Spleen (tissue), 11 donors: ENCODE measurements at regions not wholly inside any gene's neighbourhood (a gene's known extent, or its start where the extent isn't known, plus 50 kb on each side); places are given as distances from the start of the nearest gene placed in this dataset.
A peak's percentile ranks its signal among the peaks of the same experiment; 100 is the strongest.
"Not testable (repeated sequence)": the region's sequence is repeated elsewhere in the genome, so short reads cannot be mapped to it uniquely, and the experiment has no call there.

Source experiments
- DNase-seq: peaks from one replicate; pipeline ENCODE4 v3.0.0-alpha.2; 2020
- H3K27ac ChIP-seq, 8 donors: fragments of 200-600 bp; sonication (generic) in 7 of 8; 1 replicate in 4 of 8; 2 replicates in 4 of 8; pipeline versions ENCODE4 v1.5.0 to v1.8.0; 2016 to 2021; ENCODE audit warnings: inconsistent platforms in 4 of 8, mild to moderate bottlenecking in 4 of 8, moderate library complexity in 1 of 8
- H3K27me3 ChIP-seq, 7 donors: fragments of 200-600 bp; sonication (generic) in 6 of 7; replicated peaks in 1 of 7; 1 replicate in 4 of 7; 2 replicates in 3 of 7; pipeline versions ENCODE4 v1.5.0 to v1.8.0; 2016 to 2021; ENCODE audit warnings: inconsistent platforms in 3 of 7, mild to moderate bottlenecking in 1 of 7
- H3K36me3 ChIP-seq, 6 donors: fragments of 200-600 bp; sonication (generic) in 5 of 6; 1 replicate in 4 of 6; 2 replicates in 2 of 6; pipeline versions ENCODE4 v1.5.0 to v1.8.0; 2016 to 2021; ENCODE audit warnings: inconsistent platforms in 2 of 6
- H3K4me1 ChIP-seq, 6 donors: fragments of 200-600 bp; sonication (generic) in 5 of 6; 1 replicate in 3 of 6; 2 replicates in 3 of 6; pipeline versions ENCODE4 v1.5.0 to v1.8.0; 2016 to 2021; ENCODE audit warnings: inconsistent platforms in 3 of 6
- H3K4me3 ChIP-seq, 8 donors: fragments of 200-600 bp; sonication (generic) in 7 of 8; 1 replicate in 4 of 8; 2 replicates in 4 of 8; pipeline versions ENCODE4 v1.5.0 to v1.8.0; 2016 to 2021; ENCODE audit warnings: inconsistent platforms in 4 of 8, mild to moderate bottlenecking in 4 of 8, moderate library complexity in 2 of 8
- H3K9me3 ChIP-seq, 8 donors: fragments of 200-600 bp; sonication (generic) in 7 of 8; 1 replicate in 4 of 8; 2 replicates in 4 of 8; pipeline versions ENCODE4 v1.5.0 to v1.8.0; 2016 to 2021; ENCODE audit warnings: inconsistent platforms in 4 of 8
- POLR2A ChIP-seq, 3 donors: fragments of 450-650 bp; IDR thresholded peaks; one replicate each; pipeline ENCODE4 v1.5.1; 2017; ENCODE audit warnings: antibody characterized with exemption in 3 of 3, mild to moderate bottlenecking in 1 of 3
- POLR2AphosphoS5 ChIP-seq, 3 donors: sonication (generic); formaldehyde crosslinking; IDR thresholded peaks; one replicate each; pipeline ENCODE4 v1.5.1; 2017; ENCODE audit warnings: antibody characterized with exemption in 3 of 3
- WGBS, 5 donors: extraction: QIAGEN DNeasy Blood & Tissue Kit in 3 of 5; methylation state at CpG; one replicate each; pipeline versions ENCODE4 v1.1.5 to v1.1.7; 2013 to 2018; 5-methylcytosine and 5-hydroxymethylcytosine counted together
- intact Hi-C: fragments of 100-400 bp; cut with DNase I; formaldehyde crosslinking; loops from one replicate; pipeline ENCODE4 v1.15.0; 2023; ENCODE audit warnings: low total_unique reads
- donor health status: healthy with polysubstance abuse.
- donor health status: DM: no; HTN: no; CAD: no; lungs with moderate emphysema.
- donor health status: DM: no; HTN: no; CAD: no.
- donor health status: Bipolar disorder and iron deficiency.
- donor health status: healthy.
- donor health status: DM: no; HTN: no; CAD: no.
- donor health status: DM: yes; HTN: yes; CAD: no.

DNA sequence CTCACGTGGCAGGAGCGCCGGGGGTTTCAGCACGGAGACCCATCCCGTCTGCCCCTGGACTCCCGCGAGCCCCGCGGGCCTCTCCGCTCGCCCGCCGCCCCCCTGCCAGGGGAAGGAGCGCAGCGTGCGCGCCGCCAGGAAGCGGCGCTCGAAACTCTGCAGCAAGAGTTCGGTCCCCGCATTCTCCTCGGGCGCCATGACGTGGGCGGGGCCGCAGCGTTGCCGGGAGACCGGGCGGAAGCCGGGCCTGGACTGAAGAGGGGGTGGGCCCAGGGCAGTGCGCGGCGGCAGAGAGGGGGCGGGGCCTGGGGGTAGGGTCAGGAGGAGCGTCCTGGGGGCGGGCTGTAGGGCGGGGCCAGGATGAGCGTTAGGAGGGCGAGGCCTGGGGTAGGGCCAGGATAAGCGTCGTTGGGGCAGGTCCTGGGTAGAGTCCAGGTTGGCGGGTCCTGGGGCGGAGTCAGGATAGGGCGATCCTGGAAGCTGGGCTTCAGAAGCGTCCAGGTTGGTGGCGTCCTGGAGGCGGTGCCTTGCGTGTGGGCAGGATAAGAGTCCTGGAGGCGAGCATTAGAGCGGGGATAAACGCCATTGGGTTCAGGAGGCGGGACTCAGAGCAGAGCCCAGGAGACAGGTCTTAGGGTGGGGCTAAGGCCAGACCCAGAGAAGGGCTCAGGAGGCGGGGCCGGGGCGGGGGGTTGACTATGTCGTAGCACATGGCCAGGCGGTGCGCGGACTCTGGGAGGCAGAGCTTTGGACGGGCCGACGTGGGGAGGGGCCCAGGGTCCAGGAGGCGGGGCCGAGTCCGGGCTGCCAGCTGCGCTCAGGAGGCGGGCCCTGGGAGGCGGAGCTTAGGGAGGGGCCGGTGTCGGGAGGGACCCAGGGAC is 229.0 kb upstream of the FRG2C start:
- H3K27me3 ChIP-seq, intact Hi-C loops, H3K9me3 ChIP-seq: not testable (repeated sequence)
- WGBS, 5 donors, result 0 to 1% (median 1%) methylated on average over 40 to 73 of the region's 73 CpGs
- DNase-seq, result peak; percentile 97
- TF ChIP-seq POLR2AphosphoS5 (IDR thresholded peaks at IDR 0.05) (peak; percentile 67 to 81 (median 81)), POLR2A (IDR thresholded peaks at IDR 0.05) (peak in 1 of 3 donors; percentile 46)
- H3K4me1 ChIP-seq, result peaks cover 0 to 48% (median 29%) of the 10 kb centered on the region in 6 donors
- peaks cover 0 to 24% (median 5%) of the 10 kb centered on the region in 6 donors for H3K36me3 ChIP-seq
- peak overlapping the region; percentile 75 to 96 (median 91) for H3K27ac ChIP-seq
- H3K4me3 ChIP-seq, result peak overlapping the region; percentile 53 to 98 (median 84)

DNA sequence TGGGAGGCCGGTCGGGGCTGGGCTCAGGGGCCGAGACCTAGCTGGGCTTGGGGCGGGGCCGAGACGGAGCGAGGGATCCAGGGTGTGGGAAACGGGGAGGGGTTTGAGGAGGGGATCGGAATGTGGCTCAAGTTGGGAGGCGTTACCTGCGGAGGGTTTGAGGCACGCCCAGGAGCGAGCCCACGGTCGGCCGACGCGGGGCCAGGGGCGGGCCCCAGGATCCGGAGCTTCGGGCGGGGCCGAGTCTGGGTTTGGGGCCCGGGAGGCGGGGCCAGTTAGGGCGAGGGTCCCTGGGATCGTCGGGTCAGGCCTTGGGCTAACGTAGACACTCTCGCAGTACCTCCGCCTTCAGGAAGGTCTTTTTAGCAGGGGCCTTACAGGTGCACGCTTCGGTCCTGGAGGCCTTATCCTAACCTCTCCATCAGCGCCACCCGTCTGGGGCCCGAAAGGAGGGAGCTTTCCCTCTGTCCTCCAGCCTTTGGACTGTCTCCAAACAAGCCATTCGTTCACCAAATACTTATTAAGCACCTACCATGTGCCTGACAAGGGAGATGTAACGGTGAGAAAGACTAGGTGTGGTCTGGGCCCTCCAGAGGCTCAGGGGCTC is 228.2 kb upstream of the FRG2C start:
- Histone ChIP-seq H3K36me3 (peaks cover 0 to 16% (median 4%) of the 10 kb centered on the region in 6 donors), H3K4me3 (peak overlapping the region; percentile 47 to 98 (median 84)), H3K27ac (peak overlapping the region; percentile 75 to 96 (median 91)), H3K4me1 (peaks cover 0 to 47% (median 29%) of the 10 kb centered on the region in 6 donors)
- DNase-seq, H3K27me3 ChIP-seq, intact Hi-C loops, H3K9me3 ChIP-seq: not testable (repeated sequence)
- WGBS, 5 donors, result 1 to 2% (median 2%) methylated on average over 20 to 38 of the region's 38 CpGs

DNA sequence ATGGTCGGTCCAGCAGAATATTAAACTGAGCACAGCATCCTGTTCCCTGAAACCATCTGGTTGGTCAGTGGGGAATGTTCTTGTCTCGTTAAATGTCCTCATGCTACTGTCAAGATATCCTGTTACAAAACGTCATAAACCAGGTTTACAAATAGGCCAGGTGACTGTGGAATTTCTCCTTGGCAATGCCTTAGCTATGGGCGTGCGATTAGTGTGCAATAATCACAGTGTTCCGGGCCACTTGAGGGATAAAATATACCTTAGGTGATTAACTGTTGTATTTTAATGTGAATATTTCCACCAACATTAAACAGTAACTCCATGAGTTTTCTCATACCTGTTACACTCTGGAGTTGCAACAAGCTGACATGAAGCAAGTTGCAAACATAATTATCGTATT is 223.1 kb upstream of the FRG2C start:
- DNase-seq, H3K36me3 ChIP-seq, H3K4me3 ChIP-seq, H3K9me3 ChIP-seq, intact Hi-C loops, H3K4me1 ChIP-seq, H3K27ac ChIP-seq, H3K27me3 ChIP-seq: not testable (repeated sequence)
- WGBS, 5 donors, result 85 to 91% (median 89%) methylated on average over 7 of the region's 7 CpGs

DNA sequence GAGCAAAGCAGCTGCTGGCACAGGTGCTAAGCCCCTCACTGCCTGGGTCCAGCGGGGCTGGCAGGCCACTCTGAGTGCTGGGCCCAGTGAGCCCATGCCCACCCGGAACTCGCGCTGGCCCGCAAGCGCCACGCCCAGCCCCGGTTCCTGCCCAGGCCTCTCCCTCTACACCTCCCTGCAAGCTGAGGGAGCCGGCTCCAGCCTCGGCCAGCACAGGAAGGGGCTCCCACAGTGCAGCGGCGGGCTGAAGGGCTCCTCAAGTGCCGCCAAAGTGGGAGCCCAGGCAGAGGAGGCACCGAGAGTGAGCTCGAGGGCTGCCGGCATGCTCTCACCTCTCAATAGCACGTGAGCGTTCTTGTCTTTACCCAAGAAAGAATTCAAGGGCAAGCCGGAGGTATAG is 219.5 kb upstream of the FRG2C start:
- intact Hi-C loops, H3K4me3 ChIP-seq, H3K27ac ChIP-seq, H3K9me3 ChIP-seq, H3K27me3 ChIP-seq, H3K4me1 ChIP-seq, DNase-seq: not testable (repeated sequence)
- H3K36me3 ChIP-seq, result peaks cover 0 to 16% (median 0%) of the 10 kb centered on the region in 6 donors
- WGBS, 5 donors, result 88 to 95% (median 92%) methylated on average over 11 to 19 of the region's 19 CpGs

DNA sequence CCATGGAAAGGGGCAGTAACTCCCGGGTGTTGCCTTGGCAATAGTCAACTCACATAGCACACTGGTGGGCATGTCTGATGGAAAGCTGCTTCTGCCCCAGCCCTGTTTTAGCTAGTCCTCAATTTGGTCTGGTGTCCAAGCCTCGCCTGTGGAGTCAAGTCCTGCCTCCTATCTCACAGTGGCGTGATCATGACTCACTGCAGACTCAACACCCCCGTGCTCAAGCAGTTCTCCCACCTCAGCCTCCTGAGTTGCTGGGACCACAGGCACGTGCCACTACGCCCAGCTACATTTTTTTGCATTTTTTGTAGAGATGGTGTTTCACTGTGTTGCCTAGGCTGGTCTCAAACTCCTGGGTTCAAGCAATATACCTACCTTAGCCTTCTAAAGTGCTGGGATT is 218.9 kb upstream of the FRG2C start:
- intact Hi-C loops, H3K9me3 ChIP-seq: not testable (repeated sequence)

DNA sequence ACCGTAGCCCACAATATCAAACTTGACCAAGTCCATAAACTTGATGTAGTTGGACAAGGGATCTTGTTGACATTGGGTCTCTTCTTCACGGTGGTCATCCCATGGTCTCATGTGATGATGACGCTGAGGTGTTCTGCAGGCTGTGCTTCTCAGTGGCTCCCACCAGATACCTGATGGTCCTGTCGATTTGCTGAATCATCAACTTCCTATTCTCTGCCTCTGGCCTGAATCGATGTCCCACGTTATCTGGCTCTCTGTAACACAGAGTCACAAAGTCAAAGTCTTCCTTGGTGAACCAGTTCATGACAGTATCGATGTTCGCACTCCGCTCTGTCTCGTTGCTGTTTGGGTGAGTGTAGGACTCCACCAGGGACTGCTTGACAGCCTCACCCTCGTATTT is 217.2 kb upstream of the FRG2C start:
- intact Hi-C loops, H3K9me3 ChIP-seq, H3K27ac ChIP-seq, H3K27me3 ChIP-seq, H3K4me3 ChIP-seq, DNase-seq, H3K4me1 ChIP-seq: not testable (repeated sequence)
- H3K36me3 ChIP-seq, result peaks cover 0 to 16% (median 0%) of the 10 kb centered on the region in 6 donors
- 90 to 95% (median 93%) methylated on average over 10 to 11 of the region's 11 CpGs for WGBS, 5 donors

More for the DNA sequence above, 218.9 kb upstream of the FRG2C start:
- H3K27me3 ChIP-seq, H3K4me3 ChIP-seq, H3K27ac ChIP-seq, H3K4me1 ChIP-seq, DNase-seq: not testable (repeated sequence)
- peaks cover 0 to 16% (median 0%) of the 10 kb centered on the region in 6 donors for H3K36me3 ChIP-seq
- WGBS, 5 donors, result 76 to 93% (median 87%) methylated on average over 6 of the region's 6 CpGs

DNA sequence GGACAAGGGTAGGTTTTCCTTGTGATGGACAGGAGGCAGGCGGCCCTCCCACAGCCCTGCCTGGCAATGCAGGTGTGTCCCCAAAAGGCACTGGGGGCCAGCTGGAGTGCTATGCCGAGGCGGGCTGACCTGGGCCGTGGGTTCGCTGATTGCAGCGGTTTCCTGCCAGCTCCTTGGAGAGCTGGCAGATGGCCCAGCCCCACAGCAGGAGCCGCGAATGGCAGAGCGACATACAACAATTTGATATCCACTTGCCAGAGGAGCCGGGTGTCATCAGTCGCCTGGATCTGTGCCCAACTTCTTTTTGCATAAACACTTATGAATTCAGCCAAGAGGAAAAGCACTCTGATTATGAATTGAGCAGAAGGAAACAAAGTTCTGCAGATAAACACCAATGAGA is 210.8 kb upstream of the FRG2C start:
- H3K9me3 ChIP-seq, H3K36me3 ChIP-seq, H3K27me3 ChIP-seq, intact Hi-C loops, DNase-seq, H3K4me3 ChIP-seq: not testable (repeated sequence)
- WGBS, 5 donors, result 47 to 63% (median 58%) methylated on average over 11 of the region's 11 CpGs
- Histone ChIP-seq H3K27ac (peak overlapping the region in 2 of 8 donors; percentile 7 to 27), H3K4me1 (peaks cover 0 to 13% (median 0%) of the 10 kb centered on the region in 6 donors)

DNA sequence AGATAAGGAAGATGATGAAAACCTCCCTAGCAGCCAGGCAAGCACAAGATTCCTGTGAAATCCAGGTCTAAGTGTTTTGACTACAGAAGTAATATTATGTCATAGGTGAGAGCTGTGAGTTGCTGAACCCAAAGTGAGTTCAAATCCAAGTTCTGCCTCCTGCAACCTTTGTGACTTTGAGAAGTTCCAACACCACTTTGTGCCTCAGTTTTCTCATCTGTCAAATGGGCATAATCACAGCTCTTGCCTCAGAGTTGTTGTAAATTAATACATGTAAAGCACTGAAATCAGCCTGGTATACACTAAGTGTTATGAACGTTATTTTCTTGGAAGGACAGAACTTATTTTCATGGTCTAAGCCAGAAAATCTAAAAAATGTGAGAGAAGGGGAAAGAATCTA is 210.3 kb upstream of the FRG2C start:
- intact Hi-C loops, H3K36me3 ChIP-seq, H3K27ac ChIP-seq, H3K27me3 ChIP-seq, H3K4me3 ChIP-seq, H3K9me3 ChIP-seq, DNase-seq: not testable (repeated sequence)
- 47 to 81% (median 67%) methylated on average over 1 of the region's 1 CpG for WGBS, 5 donors
- peaks cover 0 to 13% (median 0%) of the 10 kb centered on the region in 6 donors for H3K4me1 ChIP-seq

DNA sequence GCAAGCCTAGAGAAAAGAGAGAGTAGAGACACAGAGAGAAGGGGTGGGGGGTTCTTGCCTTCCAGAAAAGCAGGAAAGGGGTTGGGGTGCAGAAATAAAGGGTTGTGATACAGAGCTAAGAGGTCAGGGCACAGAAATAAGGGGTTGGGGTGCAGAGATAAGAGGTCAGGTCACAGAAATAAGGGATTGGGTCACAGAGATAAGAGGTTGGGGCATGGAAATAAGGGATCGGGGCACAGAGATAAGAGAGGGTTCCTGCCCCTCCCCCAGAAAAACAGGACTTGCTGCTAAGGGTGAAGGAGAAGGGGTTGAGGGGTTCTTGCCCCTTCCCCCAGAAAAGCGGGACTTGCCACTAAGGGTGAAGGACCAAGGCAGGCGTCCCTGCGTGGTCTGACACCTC is 189.6 kb upstream of the FRG2C start:
- intact Hi-C loops, DNase-seq, H3K9me3 ChIP-seq, H3K4me3 ChIP-seq, H3K4me1 ChIP-seq, H3K27ac ChIP-seq, H3K27me3 ChIP-seq, H3K36me3 ChIP-seq: not testable (repeated sequence)
- 70 to 93% (median 74%) methylated on average over 4 of the region's 4 CpGs for WGBS, 5 donors

DNA sequence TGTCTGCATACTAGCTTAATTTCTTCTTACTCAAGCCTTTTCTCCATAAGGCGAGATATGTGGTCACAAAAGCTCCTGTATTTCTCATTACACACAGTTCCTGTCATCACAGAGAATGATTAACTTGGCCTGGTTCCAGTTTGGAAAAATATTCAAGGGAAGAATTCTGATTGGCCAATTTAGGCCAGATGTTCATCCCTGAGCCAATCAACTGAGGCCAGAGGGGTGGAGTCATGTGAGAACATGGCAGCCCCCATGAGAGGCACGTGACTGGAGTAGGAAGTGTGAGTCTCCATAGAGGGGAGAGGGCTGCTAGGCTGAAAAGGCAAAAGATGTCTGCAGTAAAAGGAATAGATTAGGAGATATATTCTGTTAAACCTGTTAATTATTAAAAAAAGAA is 167.5 kb upstream of the FRG2C start:
- H3K4me3 ChIP-seq, H3K27ac ChIP-seq, intact Hi-C loops, H3K36me3 ChIP-seq, DNase-seq, H3K27me3 ChIP-seq, H3K4me1 ChIP-seq, H3K9me3 ChIP-seq: not testable (repeated sequence)
- WGBS, 5 donors, result 81 to 89% (median 85%) methylated on average over 2 of the region's 2 CpGs

DNA sequence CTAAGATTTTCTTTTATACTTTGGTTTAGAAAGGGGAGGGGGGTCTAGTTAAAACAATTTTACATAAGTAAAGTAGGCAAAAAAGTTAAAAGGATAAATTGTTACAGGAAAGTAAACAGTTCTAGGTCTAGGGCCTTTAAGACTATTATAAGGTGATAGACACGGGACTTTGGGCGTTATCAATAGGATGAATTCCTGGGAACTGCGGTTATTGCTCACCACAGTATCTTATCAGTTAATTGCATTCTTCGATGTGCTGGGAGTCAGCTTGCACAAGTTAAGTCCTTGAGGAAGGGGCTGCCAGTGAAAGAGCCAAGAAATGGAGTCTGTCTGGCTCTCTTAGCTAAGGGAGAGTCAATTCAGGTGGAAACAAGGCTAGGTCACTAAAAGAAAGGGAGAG is 163.8 kb upstream of the FRG2C start:
- H3K36me3 ChIP-seq, DNase-seq, H3K27me3 ChIP-seq, H3K4me1 ChIP-seq, H3K4me3 ChIP-seq, H3K9me3 ChIP-seq, H3K27ac ChIP-seq, intact Hi-C loops: not testable (repeated sequence)
- 78 to 88% (median 83%) methylated on average over 4 of the region's 4 CpGs for WGBS, 5 donors
